HUES64 (cell line): ENCODE measurements at regions not wholly inside any gene's neighbourhood (a gene's known extent, or its start where the extent isn't known, plus 50 kb on each side); places are given as distances from the start of the nearest gene placed in this dataset.

Experiments
- H3K27ac ChIP-seq: 2 replicates; pipeline ENCODE4 v1.7.0; 2013; ENCODE audit warnings: low read depth, low read length, inconsistent platforms
- H3K27me3 ChIP-seq: 2 replicates; pipeline ENCODE4 v1.6.1; 2013; ENCODE audit warnings: mild to moderate bottlenecking, low read length; ENCODE audit not compliant: insufficient read depth
- H3K36me3 ChIP-seq: 2 replicates; pipeline ENCODE4 v1.6.1; 2013; ENCODE audit warnings: mild to moderate bottlenecking, low read length; ENCODE audit not compliant: insufficient read depth
- H3K4me1 ChIP-seq: 2 replicates; pipeline ENCODE4 v1.6.1; 2013; ENCODE audit warnings: mild to moderate bottlenecking, low read length, moderate library complexity; ENCODE audit not compliant: insufficient read depth
- H3K4me3 ChIP-seq: 2 replicates; pipeline ENCODE4 v1.5.1; 2013; ENCODE audit warnings: mild to moderate bottlenecking, low read length, moderate library complexity
- H3K9ac ChIP-seq: 2 replicates; pipeline ENCODE4 v1.6.1; 2013; ENCODE audit warnings: mild to moderate bottlenecking, low read depth, low read length
- H3K9me3 ChIP-seq: 2 replicates; pipeline ENCODE4 v1.6.1; 2013; ENCODE audit warnings: low read depth, low read length; ENCODE audit not compliant: insufficient read depth
- WGBS: fragments of 150-250, 120-280 bp; methylation state at CpG from one replicate; pipeline ENCODE4 v1.1.7; 2013; ENCODE audit warnings: missing lambda C conversion rate; 5-methylcytosine and 5-hydroxymethylcytosine counted together

- Histone ChIP-seq H3K9me3 (no peaks in the 10 kb centered on the region), H3K4me3 (no peak overlapping the region), H3K9ac (no peak overlapping the region), H3K4me1 (no peaks in the 10 kb centered on the region; the same call in 1 of the 2 replicates), H3K27ac (no peak overlapping the region), H3K27me3 (no peaks in the 10 kb centered on the region), H3K36me3 (no peaks in the 10 kb centered on the region)
Observed at GRCh38 chr1:103854279-103854678, 104.6 kb downstream of the AMY1C start.

- H3K9me3 ChIP-seq = no peaks in the 10 kb centered on the region
- H3K4me3 ChIP-seq = no peak overlapping the region
- WGBS = 89% methylated on average over 2 of the region's 2 CpGs
- no peak overlapping the region for H3K27ac ChIP-seq
- no peaks in the 10 kb centered on the region; the same call in 1 of the 2 replicates for H3K4me1 ChIP-seq
- H3K9ac ChIP-seq = no peak overlapping the region
- no peaks in the 10 kb centered on the region for H3K27me3 ChIP-seq
- no peaks in the 10 kb centered on the region for H3K36me3 ChIP-seq
Observed at GRCh38 chr1:103859721-103860120, 110.0 kb downstream of the AMY1C start.

GRCh38 chr1:103898576-103899345 lies 149.1 kb downstream of the AMY1C start:
- Histone ChIP-seq H3K9me3 (no peaks in the 10 kb centered on the region), H3K4me3 (no peak overlapping the region), H3K27me3 (no peaks in the 10 kb centered on the region), H3K9ac (no peak overlapping the region), H3K4me1 (no peaks in the 10 kb centered on the region), H3K36me3 (no peaks in the 10 kb centered on the region), H3K27ac (no peak overlapping the region)
- WGBS = 96% methylated on average over 3 of the region's 3 CpGs

- no peaks in the 10 kb centered on the region for H3K4me1 ChIP-seq
- H3K9me3 ChIP-seq = no peaks in the 10 kb centered on the region
- no peaks in the 10 kb centered on the region for H3K27me3 ChIP-seq
- no peak overlapping the region for H3K4me3 ChIP-seq
- no peak overlapping the region for H3K9ac ChIP-seq
- H3K36me3 ChIP-seq = no peaks in the 10 kb centered on the region
- WGBS = 99% methylated on average over 3 of the region's 3 CpGs
- no peak overlapping the region for H3K27ac ChIP-seq
Observed at GRCh38 chr1:103900005-103900404, 150.3 kb downstream of the AMY1C start.

GRCh38 chr1:103901072-103901471 lies 151.4 kb downstream of the AMY1C start:
- no peaks in the 10 kb centered on the region for H3K4me1 ChIP-seq
- 78% methylated on average over 4 of the region's 4 CpGs for WGBS
- H3K27me3 ChIP-seq = no peaks in the 10 kb centered on the region
- no peak overlapping the region for H3K9ac ChIP-seq
- H3K27ac ChIP-seq = no peak overlapping the region
- H3K4me3 ChIP-seq = no peak overlapping the region
- no peaks in the 10 kb centered on the region for H3K36me3 ChIP-seq
- H3K9me3 ChIP-seq = no peaks in the 10 kb centered on the region

DNA sequence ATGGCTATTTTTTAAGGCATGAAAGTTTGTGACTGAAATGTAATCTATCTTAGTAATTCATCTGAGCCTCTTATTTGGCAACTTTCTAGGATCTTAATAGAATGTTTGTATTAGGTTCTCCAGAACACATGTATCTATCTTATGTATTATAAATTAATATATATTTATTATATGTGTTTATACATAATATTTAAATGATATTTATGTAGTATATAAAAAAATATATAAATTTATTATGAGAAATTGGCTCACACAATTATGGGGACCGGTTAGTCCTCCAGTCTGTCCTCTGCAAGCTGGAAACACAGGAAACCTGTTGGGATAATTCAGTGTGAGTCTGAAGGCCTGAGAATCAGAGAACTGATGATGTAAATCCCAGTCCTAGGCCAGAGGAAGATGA lies 155.7 kb downstream of the AMY1C start:
- 93% methylated on average over 1 of the region's 1 CpG for WGBS

GRCh38 chr1:103911450-103911849 lies 161.8 kb downstream of the AMY1C start:
- Histone ChIP-seq H3K27ac (no peak overlapping the region), H3K4me1 (no peaks in the 10 kb centered on the region), H3K9ac (no peak overlapping the region), H3K36me3 (no peaks in the 10 kb centered on the region), H3K4me3 (no peak overlapping the region), H3K9me3 (no peaks in the 10 kb centered on the region), H3K27me3 (no peaks in the 10 kb centered on the region)
- WGBS = no CpG with 5 or more reads among the region's 2 CpGs

More for the DNA sequence above, 155.7 kb downstream of the AMY1C start:
- no peaks in the 10 kb centered on the region for H3K27me3 ChIP-seq
- H3K9me3 ChIP-seq = no peaks in the 10 kb centered on the region
- no peaks in the 10 kb centered on the region for H3K4me1 ChIP-seq
- H3K27ac ChIP-seq = no peak overlapping the region
- no peak overlapping the region for H3K4me3 ChIP-seq
- H3K36me3 ChIP-seq = no peaks in the 10 kb centered on the region
- no peak overlapping the region for H3K9ac ChIP-seq

GRCh38 chr1:103917795-103918194 lies 168.1 kb downstream of the AMY1C start:
- H3K27ac ChIP-seq = no peak overlapping the region
- H3K27me3 ChIP-seq = no peaks in the 10 kb centered on the region
- no peak overlapping the region for H3K9ac ChIP-seq
- WGBS = 79% methylated on average over 2 of the region's 2 CpGs
- H3K36me3 ChIP-seq = no peaks in the 10 kb centered on the region
- H3K9me3 ChIP-seq = no peaks in the 10 kb centered on the region
- no peak overlapping the region for H3K4me3 ChIP-seq
- peaks cover 6% of the 10 kb centered on the region for H3K4me1 ChIP-seq

GRCh38 chr1:103931891-103932290 lies 182.2 kb downstream of the AMY1C start:
- Histone ChIP-seq H3K27ac (no peak overlapping the region), H3K9me3 (no peaks in the 10 kb centered on the region), H3K36me3 (no peaks in the 10 kb centered on the region), H3K4me1 (no peaks in the 10 kb centered on the region), H3K27me3 (no peaks in the 10 kb centered on the region), H3K4me3 (no peak overlapping the region), H3K9ac (no peak overlapping the region)
- 92% methylated on average over 1 of the region's 1 CpG for WGBS

- Histone ChIP-seq H3K36me3 (no peaks in the 10 kb centered on the region), H3K9ac (no peak overlapping the region), H3K4me3 (no peak overlapping the region), H3K9me3 (no peaks in the 10 kb centered on the region), H3K27ac (no peak overlapping the region), H3K27me3 (peaks cover 29% of the 10 kb centered on the region), H3K4me1 (no peaks in the 10 kb centered on the region)
- WGBS = 97% methylated on average over 4 of the region's 4 CpGs
Observed at GRCh38 chr1:103937763-103938357, 188.2 kb downstream of the AMY1C start.

DNA sequence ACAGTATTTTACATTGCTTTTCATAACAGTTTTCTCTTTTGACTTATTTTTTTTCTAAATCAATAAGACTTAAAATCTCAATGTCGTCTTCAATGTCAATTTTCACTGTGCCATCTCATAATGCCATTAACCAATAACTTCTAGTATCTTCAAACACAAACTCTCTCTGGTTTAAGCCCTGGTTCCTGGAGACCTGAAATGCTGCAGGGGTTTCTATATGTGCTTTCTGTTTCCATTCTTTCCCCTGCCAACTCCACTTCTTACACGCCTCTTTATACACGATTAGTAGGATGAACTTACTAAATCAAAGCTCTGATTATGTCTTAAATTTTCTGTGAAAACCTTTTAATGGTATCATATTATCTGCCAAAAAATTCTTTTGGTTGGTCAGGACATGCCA lies 191.4 kb downstream of the AMY1C start:
- Histone ChIP-seq H3K36me3 (no peaks in the 10 kb centered on the region), H3K4me3 (no peak overlapping the region), H3K27me3 (peaks cover 49% of the 10 kb centered on the region), H3K9ac (no peak overlapping the region), H3K27ac (no peak overlapping the region), H3K9me3 (no peaks in the 10 kb centered on the region), H3K4me1 (0 out of 2 replicates have a peak, but pooled peaks cover 3% of the 10 kb centered on the region)
- WGBS = 67% methylated on average over 3 of the region's 3 CpGs
